Mucosa of descending colon (tissue), 3 donors: ENCODE measurements at regions not wholly inside any gene's neighbourhood (a gene's known extent, or its start where the extent isn't known, plus 50 kb on each side); places are given as distances from the start of the nearest gene placed in this dataset.

ENCODE experiments used
- ATAC-seq: fragments of 200-7000 bp; cut with Tn5 transposase; one replicate; pipeline ENCODE4 v1.9.1; 2020; ENCODE audit warnings: mild to moderate bottlenecking, moderate library complexity
- DNase-seq, 3 donors: peaks; one replicate each; pipeline ENCODE4 v3.0.0-alpha.2; 2020
- H3K36me3 ChIP-seq: fragments of 200-600 bp; one replicate; pipeline ENCODE4 v1.8.0; 2021; ENCODE audit warnings: low read depth, mild to moderate bottlenecking
- H3K4me1 ChIP-seq: fragments of 200-600 bp; one replicate; pipeline ENCODE4 v1.8.0; 2021; ENCODE audit warnings: low read depth, mild to moderate bottlenecking
- H3K4me3 ChIP-seq: fragments of 200-600 bp; one replicate; pipeline ENCODE4 v1.8.0; 2021; ENCODE audit warnings: mild to moderate bottlenecking
- H3K9me3 ChIP-seq: fragments of 200-600 bp; one replicate; pipeline ENCODE4 v1.8.0; 2021; ENCODE audit warnings: mild to moderate bottlenecking
- CTCF ChIP-seq: fragments of 200-600 bp; IDR thresholded peaks from one replicate; pipeline ENCODE4 v1.8.0; 2022; ENCODE audit warnings: antibody characterized with exemption, mild to moderate bottlenecking
- intact Hi-C, 2 donors: fragments of 100-400 bp; cut with DNase I in 1 of 2; cut with micrococcal nuclease in 1 of 2; formaldehyde crosslinking; loops; one replicate each; pipeline versions ENCODE4 v1.11.0 to v1.11.1; 2022; cut with DNase I, micrococcal nuclease
- donor health status: DM: no; HTN: no; CAD: no; lungs with moderate emphysema.
- donor health status: DM: no; HTN: no; CAD: no.
- donor health status: DM: no; HTN: yes; CAD: no.

- no peaks in the 10 kb centered on the region for H3K9me3 ChIP-seq
- intact Hi-C loops: no loop called here
- no peaks in the 10 kb centered on the region for H3K36me3 ChIP-seq
- H3K4me3 ChIP-seq: no peak overlapping the region
- DNase-seq (no peak), ATAC-seq (no peak)
- no peak for TF ChIP-seq CTCF
- no peaks in the 10 kb centered on the region for H3K4me1 ChIP-seq
These were observed 55.8 kb upstream of the IYD start for GRCh38 chr6:150312844-150313584.

GRCh38 chr6:150313781-150314180 is 55.0 kb upstream of the IYD start:
- no peak for ATAC-seq
- intact Hi-C loops: no loop called here

GRCh38 chr6:150314230-150315188 is 54.3 kb upstream of the IYD start:
- intact Hi-C loops: no loop called here
- H3K4me1 ChIP-seq: no peaks in the 10 kb centered on the region
- H3K36me3 ChIP-seq: no peaks in the 10 kb centered on the region
- DNase-seq (no peak), ATAC-seq (no peak)
- no peak overlapping the region for H3K4me3 ChIP-seq
- TF ChIP-seq CTCF: no peak
- H3K9me3 ChIP-seq: no peaks in the 10 kb centered on the region

More at GRCh38 chr6:150313781-150314180, 55.0 kb upstream of the IYD start:
- Histone ChIP-seq H3K4me1 (no peaks in the 10 kb centered on the region), H3K36me3 (no peaks in the 10 kb centered on the region), H3K4me3 (no peak overlapping the region), H3K9me3 (no peaks in the 10 kb centered on the region)
- no peak for DNase-seq
- TF ChIP-seq CTCF: no peak

- DNase-seq: no peak
- no peak overlapping the region for H3K4me3 ChIP-seq
- H3K36me3 ChIP-seq: no peaks in the 10 kb centered on the region
- no peaks in the 10 kb centered on the region for H3K4me1 ChIP-seq
- ATAC-seq: no peak
- intact Hi-C loops: no loop called here
- H3K9me3 ChIP-seq: no peaks in the 10 kb centered on the region
- no peak for TF ChIP-seq CTCF
These were observed 53.2 kb upstream of the IYD start for GRCh38 chr6:150315626-150316025.

- TF ChIP-seq CTCF: no peak
- H3K4me1 ChIP-seq: no peaks in the 10 kb centered on the region
- no peak overlapping the region for H3K4me3 ChIP-seq
- intact Hi-C loops: no loop called here
- DNase-seq (no peak), ATAC-seq (no peak)
- no peaks in the 10 kb centered on the region for H3K9me3 ChIP-seq
- no peaks in the 10 kb centered on the region for H3K36me3 ChIP-seq
These were observed 51.9 kb upstream of the IYD start for GRCh38 chr6:150316936-150317335.
